ENCODE measurements at regions not wholly inside any gene's neighbourhood (a gene's known extent, or its start where the extent isn't known, plus 50 kb on each side); places are given as distances from the start of the nearest gene placed in this dataset.

DNA sequence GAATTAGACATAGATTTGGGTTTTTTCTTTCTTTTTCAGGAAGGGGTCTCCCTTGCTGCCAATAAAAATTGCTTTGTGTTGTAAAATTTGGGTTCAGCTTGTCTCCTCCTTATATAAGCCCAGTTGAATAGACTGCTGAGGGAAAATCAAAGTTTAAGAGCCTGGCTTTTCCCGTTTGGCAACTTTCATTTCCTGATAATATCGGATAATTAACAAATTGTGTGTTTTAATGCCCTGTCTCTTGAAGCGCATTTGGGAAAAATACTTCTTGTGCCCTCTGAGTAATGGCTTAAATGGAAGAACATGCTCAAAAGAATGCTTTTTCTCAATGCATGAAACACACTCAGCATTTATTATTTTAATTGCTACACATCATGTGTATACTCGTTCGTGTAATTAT is 198.0 kb upstream of the DCN start:
- TF ChIP-seq EZH2phosphoT487 (IDR thresholded peaks at IDR 0.05; ENCODE audit: low read depth): no peak
- TF ChIP-seq CTCF (IDR thresholded peaks at IDR 0.05; ENCODE audit: low read depth, low read length): no peak

All from OCI-LY3 (cell line).